Ishikawa (cell line): ENCODE measurements at regions not wholly inside any gene's neighbourhood (a gene's known extent, or its start where the extent isn't known, plus 50 kb on each side); places are given as distances from the start of the nearest gene placed in this dataset.

Source experiments
- CEBPB ChIP-seq: IDR thresholded peaks from 2 replicates; pipeline ENCODE4 v1.6.1; 2012
- CREB1 ChIP-seq: IDR thresholded peaks from 2 replicates; pipeline ENCODE4 v1.6.1; 2012; ENCODE audit warnings: low read depth
- EGR1 ChIP-seq: IDR thresholded peaks from 2 replicates; pipeline ENCODE4 v1.6.1; 2012
- EP300 ChIP-seq: IDR thresholded peaks from 2 replicates; pipeline ENCODE4 v1.6.1; 2012; ENCODE audit warnings: borderline replicate concordance
- FOXM1 ChIP-seq: IDR thresholded peaks from 2 replicates; pipeline ENCODE4 v1.6.1; 2012; ENCODE audit warnings: low read depth, borderline replicate concordance
- NFIC ChIP-seq: IDR thresholded peaks from 2 replicates; pipeline ENCODE4 v1.6.1; 2012
- RAD21 ChIP-seq: IDR thresholded peaks from 2 replicates; pipeline ENCODE4 v1.6.1; 2012; ENCODE audit warnings: low read depth
- TAF1 ChIP-seq: IDR thresholded peaks from 2 replicates; pipeline ENCODE4 v1.6.1; 2012; ENCODE audit warnings: low read depth, mild to moderate bottlenecking
- TCF12 ChIP-seq: IDR thresholded peaks from 2 replicates; pipeline ENCODE4 v1.6.1; 2012; ENCODE audit warnings: low read depth
- TEAD4 ChIP-seq: IDR thresholded peaks from 2 replicates; pipeline ENCODE4 v1.6.1; 2012
- YY1 ChIP-seq: IDR thresholded peaks from 2 replicates; pipeline ENCODE4 v1.6.1; 2012; ENCODE audit warnings: low read depth
- ZBTB7A ChIP-seq: IDR thresholded peaks from 2 replicates; pipeline ENCODE4 v1.6.1; 2012; ENCODE audit warnings: low read depth
- TF ChIP-seq, protein P1 (sequence below): IDR thresholded peaks from 2 replicates; pipeline ENCODE4 v1.6.1; 2012; ENCODE audit warnings: low read depth, mild to moderate bottlenecking
- TF ChIP-seq, protein P2 (sequence below): IDR thresholded peaks from 2 replicates; pipeline ENCODE4 v1.6.1; 2012
- TF ChIP-seq, protein P3 (sequence below): IDR thresholded peaks from 2 replicates; pipeline ENCODE4 v1.6.1; 2012

DNA sequence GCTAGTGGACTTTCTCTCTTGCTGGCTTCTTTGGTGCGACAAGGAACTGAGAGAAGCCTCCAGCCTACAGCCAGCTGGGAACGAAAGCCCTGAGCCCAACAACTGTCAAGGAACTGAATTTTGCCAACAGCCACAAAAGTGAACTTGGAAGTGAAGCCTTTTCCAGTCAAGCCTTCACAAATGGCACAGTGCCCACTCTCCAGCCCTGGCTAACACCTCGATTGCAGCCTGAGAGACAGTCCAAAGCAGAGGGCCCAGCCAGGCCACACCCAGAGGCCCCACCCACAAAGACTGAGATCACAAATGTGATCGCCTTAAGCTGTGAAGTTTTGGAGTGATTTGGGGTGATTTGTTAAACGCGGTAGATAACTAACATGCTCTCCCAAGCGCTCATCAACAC lies 244.6 kb upstream of the SDK2 start:
- TF ChIP-seq FOXM1 (no peak), TCF12 (no peak), ZBTB7A (no peak), TEAD4 (no peak), CREB1 (no peak), CEBPB (no peak), EGR1 (no peak)
- TF ChIP-seq, protein P1, sequence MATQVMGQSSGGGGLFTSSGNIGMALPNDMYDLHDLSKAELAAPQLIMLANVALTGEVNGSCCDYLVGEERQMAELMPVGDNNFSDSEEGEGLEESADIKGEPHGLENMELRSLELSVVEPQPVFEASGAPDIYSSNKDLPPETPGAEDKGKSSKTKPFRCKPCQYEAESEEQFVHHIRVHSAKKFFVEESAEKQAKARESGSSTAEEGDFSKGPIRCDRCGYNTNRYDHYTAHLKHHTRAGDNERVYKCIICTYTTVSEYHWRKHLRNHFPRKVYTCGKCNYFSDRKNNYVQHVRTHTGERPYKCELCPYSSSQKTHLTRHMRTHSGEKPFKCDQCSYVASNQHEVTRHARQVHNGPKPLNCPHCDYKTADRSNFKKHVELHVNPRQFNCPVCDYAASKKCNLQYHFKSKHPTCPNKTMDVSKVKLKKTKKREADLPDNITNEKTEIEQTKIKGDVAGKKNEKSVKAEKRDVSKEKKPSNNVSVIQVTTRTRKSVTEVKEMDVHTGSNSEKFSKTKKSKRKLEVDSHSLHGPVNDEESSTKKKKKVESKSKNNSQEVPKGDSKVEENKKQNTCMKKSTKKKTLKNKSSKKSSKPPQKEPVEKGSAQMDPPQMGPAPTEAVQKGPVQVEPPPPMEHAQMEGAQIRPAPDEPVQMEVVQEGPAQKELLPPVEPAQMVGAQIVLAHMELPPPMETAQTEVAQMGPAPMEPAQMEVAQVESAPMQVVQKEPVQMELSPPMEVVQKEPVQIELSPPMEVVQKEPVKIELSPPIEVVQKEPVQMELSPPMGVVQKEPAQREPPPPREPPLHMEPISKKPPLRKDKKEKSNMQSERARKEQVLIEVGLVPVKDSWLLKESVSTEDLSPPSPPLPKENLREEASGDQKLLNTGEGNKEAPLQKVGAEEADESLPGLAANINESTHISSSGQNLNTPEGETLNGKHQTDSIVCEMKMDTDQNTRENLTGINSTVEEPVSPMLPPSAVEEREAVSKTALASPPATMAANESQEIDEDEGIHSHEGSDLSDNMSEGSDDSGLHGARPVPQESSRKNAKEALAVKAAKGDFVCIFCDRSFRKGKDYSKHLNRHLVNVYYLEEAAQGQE, result no peak
- TF ChIP-seq, protein P2, sequence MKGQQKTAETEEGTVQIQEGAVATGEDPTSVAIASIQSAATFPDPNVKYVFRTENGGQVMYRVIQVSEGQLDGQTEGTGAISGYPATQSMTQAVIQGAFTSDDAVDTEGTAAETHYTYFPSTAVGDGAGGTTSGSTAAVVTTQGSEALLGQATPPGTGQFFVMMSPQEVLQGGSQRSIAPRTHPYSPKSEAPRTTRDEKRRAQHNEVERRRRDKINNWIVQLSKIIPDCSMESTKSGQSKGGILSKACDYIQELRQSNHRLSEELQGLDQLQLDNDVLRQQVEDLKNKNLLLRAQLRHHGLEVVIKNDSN, result no peak
- TF ChIP-seq, protein P3, sequence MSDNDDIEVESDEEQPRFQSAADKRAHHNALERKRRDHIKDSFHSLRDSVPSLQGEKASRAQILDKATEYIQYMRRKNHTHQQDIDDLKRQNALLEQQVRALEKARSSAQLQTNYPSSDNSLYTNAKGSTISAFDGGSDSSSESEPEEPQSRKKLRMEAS, result no peak

DNA sequence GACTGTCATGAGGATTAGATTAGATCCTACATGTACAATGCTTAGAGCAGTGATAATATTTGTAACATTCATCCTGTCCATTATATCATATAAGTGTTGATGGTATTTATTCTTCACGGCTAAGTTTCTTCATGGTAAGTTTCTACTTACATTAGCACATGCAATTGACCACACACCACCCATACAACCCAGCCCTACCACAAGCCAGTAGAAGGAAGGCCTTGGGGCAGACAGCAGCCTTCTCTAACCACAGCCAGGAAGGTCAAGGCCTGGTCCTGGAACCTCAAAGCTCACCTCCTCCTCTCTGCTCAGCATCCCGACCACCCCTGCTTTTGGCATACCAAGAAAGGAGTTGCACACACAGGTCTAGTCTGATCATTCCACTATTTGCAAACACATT lies 245.2 kb upstream of the SDK2 start:
- TF ChIP-seq, protein P2, result no peak
- no peak for TF ChIP-seq CEBPB

DNA sequence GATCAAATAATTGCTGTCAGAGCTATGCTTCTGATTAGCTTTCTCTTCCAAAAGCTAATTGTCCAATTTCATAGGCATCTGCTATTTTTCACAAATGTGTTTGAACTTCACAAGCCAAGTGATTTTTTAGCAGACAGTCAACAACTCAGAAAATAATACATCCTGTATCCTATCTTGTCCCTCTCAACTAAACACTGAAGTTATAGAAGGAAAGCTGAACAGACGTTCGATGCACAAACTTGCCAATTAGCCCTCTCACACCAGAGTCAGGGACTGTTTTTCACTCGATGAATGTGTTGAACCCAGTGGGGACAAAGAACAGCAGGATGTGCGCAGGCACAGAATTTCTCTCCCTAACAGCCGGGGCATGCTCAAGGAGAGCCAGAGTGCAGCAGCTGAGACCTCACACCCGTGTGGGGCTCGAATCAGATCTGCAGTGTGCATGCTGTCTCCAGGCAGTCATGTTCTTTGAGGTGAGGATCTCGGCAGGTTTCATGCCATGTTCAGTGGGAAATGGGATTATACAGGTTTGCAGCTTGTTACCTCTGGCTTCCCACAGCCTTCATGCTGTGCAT lies 246.7 kb upstream of the SDK2 start:
- TF ChIP-seq EGR1 (no peak), YY1 (no peak), EP300 (no peak), CREB1 (no peak), ZBTB7A (no peak), RAD21 (no peak), FOXM1 (no peak), CEBPB (no peak), TAF1 (no peak), TEAD4 (no peak), TCF12 (no peak), NFIC (no peak)
- TF ChIP-seq, protein P1, result no peak
- TF ChIP-seq, protein P3, result no peak
- TF ChIP-seq, protein P2, result no peak

DNA sequence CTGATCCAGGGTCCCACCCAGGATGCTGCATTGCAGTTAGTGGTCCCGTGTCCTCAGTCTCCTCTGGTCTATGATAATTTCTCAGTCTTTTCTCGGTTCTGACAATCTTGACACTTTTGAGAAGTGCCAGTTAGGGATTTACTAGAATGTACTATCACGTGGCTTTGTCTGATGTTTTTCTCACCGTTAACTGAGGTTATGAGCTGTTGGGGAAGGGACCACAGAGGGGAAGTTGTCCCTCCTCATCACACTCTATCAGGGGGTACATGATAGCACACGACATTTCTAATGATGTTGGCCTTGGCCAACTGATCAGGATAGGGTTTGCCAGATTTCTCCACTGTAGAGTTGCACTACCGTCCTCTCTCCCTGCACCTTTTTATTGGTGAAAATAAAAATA lies 250.9 kb upstream of the SDK2 start:
- no peak for TF ChIP-seq FOXM1
- no peak for TF ChIP-seq YY1
- TF ChIP-seq TAF1, result no peak
- TF ChIP-seq, protein P1, result no peak
- TF ChIP-seq TEAD4, result no peak
- no peak for TF ChIP-seq EGR1
- TF ChIP-seq RAD21, result no peak
- TF ChIP-seq TCF12, result no peak
- no peak for TF ChIP-seq CEBPB

DNA sequence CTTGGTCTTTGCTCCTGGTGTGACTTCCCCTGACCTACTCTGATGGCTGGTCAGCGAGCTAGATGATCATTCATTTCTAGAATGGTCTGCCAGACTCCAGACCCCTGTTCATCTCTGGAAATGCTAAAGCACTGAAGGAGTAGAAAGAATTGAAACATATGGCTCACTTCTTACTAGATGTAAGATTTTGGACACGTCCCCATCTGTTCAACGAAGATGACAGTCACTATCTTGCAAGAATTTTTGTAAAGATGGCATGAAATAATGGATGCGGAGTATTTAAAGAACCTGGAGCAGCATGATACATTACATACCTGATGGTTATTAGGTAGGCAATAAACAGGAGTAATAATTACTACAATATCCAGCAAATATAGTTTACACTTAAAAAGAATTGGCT lies 252.7 kb upstream of the SDK2 start:
- TF ChIP-seq EP300 (no peak), CREB1 (no peak), YY1 (no peak), TCF12 (no peak), TEAD4 (no peak), TAF1 (no peak)
- TF ChIP-seq, protein P2, result no peak
- TF ChIP-seq, protein P1, result no peak
